ENCODE measurements at regions not wholly inside any gene's neighbourhood (a gene's known extent, or its start where the extent isn't known, plus 50 kb on each side); places are given as distances from the start of the nearest gene placed in this dataset.

DNA sequence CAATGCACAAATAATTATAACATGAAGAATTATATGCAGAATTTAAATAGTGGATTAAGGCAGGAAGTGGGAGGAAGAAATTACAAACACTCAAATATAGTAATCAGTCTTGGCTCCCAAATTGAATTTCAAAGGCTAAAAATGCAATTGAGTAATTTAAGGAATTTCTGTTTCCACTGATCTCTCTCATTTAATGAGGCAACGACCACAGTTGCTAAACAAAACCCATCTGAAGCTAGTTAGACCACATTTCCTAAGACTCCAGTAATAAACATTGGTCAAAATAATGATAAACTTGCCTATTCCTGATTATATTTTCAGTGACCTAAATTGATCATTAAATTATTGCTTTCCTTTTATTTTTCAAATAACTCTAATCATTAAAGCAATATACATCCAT, 174.3 kb upstream of the GRIN3A start:
- no peak overlapping the region for H3K27ac Mint-ChIP-seq
- Histone ChIP-seq H3K27me3 (no peaks in the 10 kb centered on the region), H3K79me2 (ENCODE audit: low read depth) (no peaks in the 10 kb centered on the region), H3K4me3 (no peak overlapping the region), H3K4me2 (no peak overlapping the region), H3K36me3 (no peaks in the 10 kb centered on the region), H3K4me1 (no peaks in the 10 kb centered on the region), H3K9me3 (ENCODE audit: low read depth) (peaks cover 4% of the 10 kb centered on the region), H4K20me1 (ENCODE audit: low read depth) (no peaks in the 10 kb centered on the region), H3F3A (ENCODE audit: low read depth) (no peaks in the 10 kb centered on the region), H2AFZ (replicated peaks) (no peak overlapping the region), H3K9ac (no peak overlapping the region), H3K27ac (no peak overlapping the region)
- H3K4me1 Mint-ChIP-seq, result peaks cover 1% of the 10 kb centered on the region
- H3K36me3 Mint-ChIP-seq, result no peaks in the 10 kb centered on the region
- TF ChIP-seq, protein P1, sequence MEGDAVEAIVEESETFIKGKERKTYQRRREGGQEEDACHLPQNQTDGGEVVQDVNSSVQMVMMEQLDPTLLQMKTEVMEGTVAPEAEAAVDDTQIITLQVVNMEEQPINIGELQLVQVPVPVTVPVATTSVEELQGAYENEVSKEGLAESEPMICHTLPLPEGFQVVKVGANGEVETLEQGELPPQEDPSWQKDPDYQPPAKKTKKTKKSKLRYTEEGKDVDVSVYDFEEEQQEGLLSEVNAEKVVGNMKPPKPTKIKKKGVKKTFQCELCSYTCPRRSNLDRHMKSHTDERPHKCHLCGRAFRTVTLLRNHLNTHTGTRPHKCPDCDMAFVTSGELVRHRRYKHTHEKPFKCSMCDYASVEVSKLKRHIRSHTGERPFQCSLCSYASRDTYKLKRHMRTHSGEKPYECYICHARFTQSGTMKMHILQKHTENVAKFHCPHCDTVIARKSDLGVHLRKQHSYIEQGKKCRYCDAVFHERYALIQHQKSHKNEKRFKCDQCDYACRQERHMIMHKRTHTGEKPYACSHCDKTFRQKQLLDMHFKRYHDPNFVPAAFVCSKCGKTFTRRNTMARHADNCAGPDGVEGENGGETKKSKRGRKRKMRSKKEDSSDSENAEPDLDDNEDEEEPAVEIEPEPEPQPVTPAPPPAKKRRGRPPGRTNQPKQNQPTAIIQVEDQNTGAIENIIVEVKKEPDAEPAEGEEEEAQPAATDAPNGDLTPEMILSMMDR (IDR thresholded peaks at IDR 0.05), result no peak
- no peak for TF ChIP-seq EZH2phosphoT487 (IDR thresholded peaks at IDR 0.05)
- TF ChIP-seq EZH2 (IDR thresholded peaks at IDR 0.05), result no peak
- H3K27me3 Mint-ChIP-seq (ENCODE audit: insufficient read depth, low read depth), result no peaks in the 10 kb centered on the region
- peaks cover 2% of the 10 kb centered on the region for H3K9me3 Mint-ChIP-seq
- no peak overlapping the region for H3K4me3 Mint-ChIP-seq
- DNase-seq (ENCODE audit: low spot score), result no peak

DNA sequence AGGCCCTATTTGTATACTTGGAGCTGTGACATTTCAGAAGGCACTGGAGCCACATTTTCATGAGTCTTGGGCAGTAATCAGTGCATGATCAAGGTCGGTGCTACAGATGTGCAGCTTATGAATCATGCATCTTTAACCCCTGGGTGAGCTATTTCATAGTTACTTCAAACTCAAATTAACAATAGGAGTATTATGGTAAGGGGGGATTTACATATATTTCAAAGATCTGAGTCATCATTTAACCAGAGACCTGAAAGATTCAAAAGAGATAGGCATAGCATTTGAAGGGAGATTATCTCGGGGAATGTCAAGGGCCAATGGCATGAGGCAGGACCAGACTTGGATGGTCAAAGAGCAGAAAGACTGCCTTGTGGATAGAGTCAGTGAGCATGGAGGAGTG, 169.0 kb upstream of the GRIN3A start:
- Mint-ChIP-seq H3K4me3 (no peak overlapping the region), H3K27me3 (ENCODE audit: insufficient read depth, low read depth) (no peaks in the 10 kb centered on the region), H3K36me3 (no peaks in the 10 kb centered on the region), H3K4me1 (peaks cover 11% of the 10 kb centered on the region), H3K9me3 (peaks cover 2% of the 10 kb centered on the region), H3K27ac (no peak overlapping the region)
- Histone ChIP-seq H3K4me3 (no peak overlapping the region), H4K20me1 (ENCODE audit: low read depth) (no peaks in the 10 kb centered on the region), H3K79me2 (ENCODE audit: low read depth) (no peaks in the 10 kb centered on the region), H3F3A (ENCODE audit: low read depth) (no peaks in the 10 kb centered on the region), H3K9ac (no peak overlapping the region), H3K4me2 (no peak overlapping the region), H3K4me1 (no peaks in the 10 kb centered on the region), H3K9me3 (ENCODE audit: low read depth) (no peaks in the 10 kb centered on the region), H3K36me3 (no peaks in the 10 kb centered on the region), H2AFZ (replicated peaks) (no peak overlapping the region), H3K27ac (no peak overlapping the region), H3K27me3 (no peaks in the 10 kb centered on the region)
- DNase-seq (ENCODE audit: low spot score), result no peak
- TF ChIP-seq, protein P1 (IDR thresholded peaks at IDR 0.05), result no peak
- no peak for TF ChIP-seq EZH2 (IDR thresholded peaks at IDR 0.05)
- TF ChIP-seq EZH2phosphoT487 (IDR thresholded peaks at IDR 0.05), result no peak

DNA sequence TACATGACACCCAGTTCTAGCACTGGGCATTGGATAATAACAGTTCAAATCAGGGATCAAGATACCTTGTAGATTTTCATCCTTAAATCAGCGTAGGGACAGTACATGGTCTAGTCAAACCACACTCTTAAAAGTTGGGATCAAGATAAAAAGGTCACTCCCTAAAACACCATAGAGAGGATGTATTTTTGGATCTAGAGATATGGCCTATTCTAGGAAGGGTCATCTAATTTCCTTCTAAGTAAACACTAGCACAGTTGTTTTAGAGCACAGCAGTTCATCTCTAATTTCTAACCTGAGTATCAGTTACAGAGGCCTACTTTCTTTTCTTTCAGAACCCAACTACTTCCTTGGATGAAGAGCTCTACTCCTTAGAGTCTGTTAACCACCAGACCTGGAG, 166.4 kb upstream of the GRIN3A start:
- Mint-ChIP-seq H3K9me3 (peaks cover 2% of the 10 kb centered on the region), H3K36me3 (no peaks in the 10 kb centered on the region), H3K4me1 (peaks cover 11% of the 10 kb centered on the region), H3K27ac (no peak overlapping the region), H3K27me3 (ENCODE audit: insufficient read depth, low read depth) (no peaks in the 10 kb centered on the region), H3K4me3 (no peak overlapping the region)
- H3F3A ChIP-seq (ENCODE audit: low read depth), result no peaks in the 10 kb centered on the region
- no peaks in the 10 kb centered on the region for H3K36me3 ChIP-seq
- H3K27ac ChIP-seq, result no peak overlapping the region
- TF ChIP-seq, protein P1 (IDR thresholded peaks at IDR 0.05), result no peak
- no peak for TF ChIP-seq EZH2 (IDR thresholded peaks at IDR 0.05)
- no peak for TF ChIP-seq EZH2phosphoT487 (IDR thresholded peaks at IDR 0.05)
- H3K4me2 ChIP-seq, result no peak overlapping the region
- no peaks in the 10 kb centered on the region for H3K4me1 ChIP-seq
- DNase-seq (ENCODE audit: low spot score), result no peak
- no peaks in the 10 kb centered on the region for H4K20me1 ChIP-seq (ENCODE audit: low read depth)
- no peak overlapping the region for H3K4me3 ChIP-seq
- H2AFZ ChIP-seq (replicated peaks), result no peak overlapping the region
- no peaks in the 10 kb centered on the region for H3K9me3 ChIP-seq (ENCODE audit: low read depth)
- no peaks in the 10 kb centered on the region for H3K27me3 ChIP-seq
- H3K79me2 ChIP-seq (ENCODE audit: low read depth), result no peaks in the 10 kb centered on the region
- no peak overlapping the region for H3K9ac ChIP-seq

Data from neural progenitor cell (in vitro differentiated cells).